ENCODE measurements at regions not wholly inside any gene's neighbourhood (a gene's known extent, or its start where the extent isn't known, plus 50 kb on each side); places are given as distances from the start of the nearest gene placed in this dataset.

DNA sequence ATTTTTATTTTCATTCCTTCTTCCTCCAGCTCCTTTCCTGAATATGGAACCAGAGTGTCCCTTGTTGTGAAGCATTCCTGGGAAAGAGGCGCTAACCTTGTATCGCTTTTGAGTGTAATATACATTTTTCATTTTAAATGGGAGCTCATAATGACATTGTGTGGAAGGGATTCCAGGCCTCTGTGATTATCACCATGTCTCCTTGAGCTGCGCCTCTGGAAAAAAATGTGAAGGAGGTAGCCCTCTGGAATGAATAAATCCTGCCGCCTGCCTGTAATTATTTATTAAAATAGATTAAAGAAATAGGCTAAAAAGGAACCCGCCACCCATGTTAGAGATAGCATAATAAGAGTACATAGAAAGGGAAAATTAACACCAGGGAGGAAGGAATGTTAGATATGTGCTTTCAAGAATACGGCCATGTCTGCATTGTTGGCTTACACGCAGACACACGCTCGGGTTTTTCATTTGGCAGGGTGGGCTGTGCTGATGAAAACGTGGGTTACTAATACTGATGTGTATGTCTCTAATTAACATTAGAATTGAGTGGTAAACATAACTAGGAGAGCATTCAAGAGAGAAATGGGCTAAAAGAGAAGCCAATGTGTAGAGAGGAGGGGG is 138.5 kb downstream of the LINC00237 start:
- Histone ChIP-seq H3K36me3 (ENCODE audit: insufficient read depth, low read length) (no peaks in the 10 kb centered on the region), H3K9me3 (ENCODE audit: low read depth, low read length) (no peaks in the 10 kb centered on the region), H3K4me1 (ENCODE audit: insufficient read depth, low read length) (no peaks in the 10 kb centered on the region), H3K79me2 (ENCODE audit: insufficient read depth, low read length) (no peaks in the 10 kb centered on the region), H3K4me2 (ENCODE audit: insufficient read depth, low read length) (no peak overlapping the region), H3K4me3 (ENCODE audit: insufficient read depth, low read length) (no peak overlapping the region), H3K27me3 (ENCODE audit: insufficient read depth, low read length) (no peaks in the 10 kb centered on the region), H4K20me1 (ENCODE audit: insufficient read depth, low read length) (no peaks in the 10 kb centered on the region), H2AFZ (ENCODE audit: low read length) (no peak overlapping the region), H3K27ac (ENCODE audit: low read depth, low read length) (no peak overlapping the region)
- DNase-seq (ENCODE audit: insufficient read length, low spot score, missing footprints): no peak
- TF ChIP-seq, protein P1, sequence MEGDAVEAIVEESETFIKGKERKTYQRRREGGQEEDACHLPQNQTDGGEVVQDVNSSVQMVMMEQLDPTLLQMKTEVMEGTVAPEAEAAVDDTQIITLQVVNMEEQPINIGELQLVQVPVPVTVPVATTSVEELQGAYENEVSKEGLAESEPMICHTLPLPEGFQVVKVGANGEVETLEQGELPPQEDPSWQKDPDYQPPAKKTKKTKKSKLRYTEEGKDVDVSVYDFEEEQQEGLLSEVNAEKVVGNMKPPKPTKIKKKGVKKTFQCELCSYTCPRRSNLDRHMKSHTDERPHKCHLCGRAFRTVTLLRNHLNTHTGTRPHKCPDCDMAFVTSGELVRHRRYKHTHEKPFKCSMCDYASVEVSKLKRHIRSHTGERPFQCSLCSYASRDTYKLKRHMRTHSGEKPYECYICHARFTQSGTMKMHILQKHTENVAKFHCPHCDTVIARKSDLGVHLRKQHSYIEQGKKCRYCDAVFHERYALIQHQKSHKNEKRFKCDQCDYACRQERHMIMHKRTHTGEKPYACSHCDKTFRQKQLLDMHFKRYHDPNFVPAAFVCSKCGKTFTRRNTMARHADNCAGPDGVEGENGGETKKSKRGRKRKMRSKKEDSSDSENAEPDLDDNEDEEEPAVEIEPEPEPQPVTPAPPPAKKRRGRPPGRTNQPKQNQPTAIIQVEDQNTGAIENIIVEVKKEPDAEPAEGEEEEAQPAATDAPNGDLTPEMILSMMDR (IDR thresholded peaks at IDR 0.05; ENCODE audit: extremely low read depth, low read depth, low read length): no peak

DNA sequence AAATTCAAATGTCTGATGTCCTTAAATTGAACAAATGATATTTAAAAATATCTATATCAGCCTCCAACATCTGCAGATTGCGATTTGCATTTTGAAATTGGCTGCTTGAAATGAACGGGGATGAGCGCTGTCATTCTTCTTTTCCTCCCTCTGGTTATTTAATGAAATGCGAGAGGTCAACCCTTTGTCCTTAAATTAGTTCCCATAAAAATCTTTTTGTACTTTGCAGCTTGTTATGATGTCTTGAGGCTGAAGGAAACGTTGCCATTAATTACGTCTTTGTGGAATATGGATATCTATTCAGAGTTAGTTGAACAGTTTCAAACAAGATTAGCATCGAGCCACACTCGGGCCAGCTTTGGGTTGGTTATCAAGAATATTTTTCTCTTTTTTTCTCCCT is 140.0 kb downstream of the LINC00237 start:
- Histone ChIP-seq H3K27me3 (ENCODE audit: insufficient read depth, low read length) (no peaks in the 10 kb centered on the region), H3K36me3 (ENCODE audit: insufficient read depth, low read length) (no peaks in the 10 kb centered on the region)
- TF ChIP-seq, protein P1 (IDR thresholded peaks at IDR 0.05; ENCODE audit: extremely low read depth, low read depth, low read length): no peak

DNA sequence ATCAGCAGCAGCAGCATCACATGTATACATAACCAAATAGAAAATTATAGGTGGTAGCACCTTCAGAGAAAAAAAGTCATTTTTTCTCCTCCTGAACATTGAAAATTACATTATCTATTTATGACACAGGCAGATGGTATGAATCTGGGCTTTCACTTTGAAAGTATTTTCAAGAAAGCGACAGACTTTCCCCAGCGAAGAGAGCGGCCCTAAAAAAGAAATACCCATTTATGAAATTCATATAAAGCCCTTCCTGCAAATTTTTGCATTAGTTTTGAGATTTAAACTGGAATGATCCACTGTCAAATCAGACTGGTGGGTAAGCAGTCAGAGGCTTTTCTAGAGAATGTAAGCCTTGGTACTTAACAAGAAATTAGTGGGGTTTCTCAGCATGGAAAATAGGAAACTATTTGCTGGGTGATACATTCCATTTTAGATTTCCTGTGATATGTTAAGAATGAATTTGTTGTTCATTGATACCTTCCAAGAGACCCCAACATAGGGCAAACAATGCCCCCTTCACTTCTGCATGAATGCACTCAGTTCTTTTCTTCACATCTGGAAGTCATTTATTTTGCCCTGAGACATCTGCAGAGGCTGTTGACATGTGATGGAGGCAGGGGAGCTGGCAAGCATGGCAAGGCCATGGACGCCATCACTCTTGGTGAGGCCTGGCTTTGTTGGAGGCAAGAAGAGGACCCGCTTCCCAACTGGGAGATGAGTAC is 147.0 kb downstream of the LINC00237 start:
- no peak overlapping the region for H3K4me2 ChIP-seq (ENCODE audit: insufficient read depth, low read length)
- DNase-seq (ENCODE audit: insufficient read length, low spot score, missing footprints): no peak
- no peak overlapping the region for H2AFZ ChIP-seq (ENCODE audit: low read length)
- no peaks in the 10 kb centered on the region for H3K27me3 ChIP-seq (ENCODE audit: insufficient read depth, low read length)
- no peaks in the 10 kb centered on the region for H3K9me3 ChIP-seq (ENCODE audit: low read depth, low read length)
- TF ChIP-seq, protein P1 (IDR thresholded peaks at IDR 0.05; ENCODE audit: extremely low read depth, low read depth, low read length): no peak
- H3K4me3 ChIP-seq (ENCODE audit: insufficient read depth, low read length): no peak overlapping the region
- H3K27ac ChIP-seq (ENCODE audit: low read depth, low read length): no peak overlapping the region
- H3K79me2 ChIP-seq (ENCODE audit: insufficient read depth, low read length): no peaks in the 10 kb centered on the region
- H3K4me1 ChIP-seq (ENCODE audit: insufficient read depth, low read length): no peaks in the 10 kb centered on the region
- H3K36me3 ChIP-seq (ENCODE audit: insufficient read depth, low read length): no peaks in the 10 kb centered on the region
- no peaks in the 10 kb centered on the region for H4K20me1 ChIP-seq (ENCODE audit: insufficient read depth, low read length)

More for the DNA sequence above, 140.0 kb downstream of the LINC00237 start:
- H2AFZ ChIP-seq (ENCODE audit: low read length): no peak overlapping the region
- H3K9me3 ChIP-seq (ENCODE audit: low read depth, low read length): no peaks in the 10 kb centered on the region
- H4K20me1 ChIP-seq (ENCODE audit: insufficient read depth, low read length): no peaks in the 10 kb centered on the region
- no peaks in the 10 kb centered on the region for H3K79me2 ChIP-seq (ENCODE audit: insufficient read depth, low read length)
- H3K27ac ChIP-seq (ENCODE audit: low read depth, low read length): no peak overlapping the region
- DNase-seq (ENCODE audit: insufficient read length, low spot score, missing footprints): no peak
- H3K4me1 ChIP-seq (ENCODE audit: insufficient read depth, low read length): no peaks in the 10 kb centered on the region
- H3K4me3 ChIP-seq (ENCODE audit: insufficient read depth, low read length): no peak overlapping the region
- no peak overlapping the region for H3K4me2 ChIP-seq (ENCODE audit: insufficient read depth, low read length)

DNA sequence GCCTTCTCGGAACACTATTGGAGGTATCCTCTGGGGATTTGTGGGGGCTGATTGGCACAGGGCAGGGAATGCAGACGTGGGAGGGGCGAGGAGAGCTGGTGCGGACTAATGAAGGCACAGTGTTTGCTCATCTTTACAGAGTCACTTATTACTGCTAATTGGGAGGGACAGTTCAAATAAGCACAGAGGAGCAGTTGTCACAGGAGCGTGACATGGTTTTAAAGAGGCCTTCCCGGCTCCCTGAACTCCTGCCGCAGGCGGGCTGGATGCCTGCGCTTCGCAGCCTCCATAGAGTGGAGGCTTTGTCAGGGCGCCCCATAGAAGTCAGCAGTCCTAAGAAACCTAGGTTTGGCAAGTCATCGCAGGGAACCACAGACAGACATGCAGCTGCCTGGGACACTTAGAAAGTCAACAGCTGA is 149.6 kb downstream of the LINC00237 start:
- Histone ChIP-seq H3K27ac (ENCODE audit: low read depth, low read length) (no peak overlapping the region), H3K27me3 (ENCODE audit: insufficient read depth, low read length) (no peaks in the 10 kb centered on the region), H4K20me1 (ENCODE audit: insufficient read depth, low read length) (no peaks in the 10 kb centered on the region), H3K4me3 (ENCODE audit: insufficient read depth, low read length) (no peak overlapping the region), H3K4me2 (ENCODE audit: insufficient read depth, low read length) (no peak overlapping the region), H3K9me3 (ENCODE audit: low read depth, low read length) (no peaks in the 10 kb centered on the region), H3K79me2 (ENCODE audit: insufficient read depth, low read length) (no peaks in the 10 kb centered on the region), H2AFZ (ENCODE audit: low read length) (no peak overlapping the region), H3K4me1 (ENCODE audit: insufficient read depth, low read length) (no peaks in the 10 kb centered on the region), H3K36me3 (ENCODE audit: insufficient read depth, low read length) (no peaks in the 10 kb centered on the region)
- no peak for DNase-seq (ENCODE audit: insufficient read length, low spot score, missing footprints)
- TF ChIP-seq, protein P1 (IDR thresholded peaks at IDR 0.05; ENCODE audit: extremely low read depth, low read depth, low read length): no peak

Data from osteoblast (primary cell).